Erythroblast (primary cell): ENCODE measurements at regions not wholly inside any gene's neighbourhood (a gene's known extent, or its start where the extent isn't known, plus 50 kb on each side); places are given as distances from the start of the nearest gene placed in this dataset.

Experiments used
- GATA1 ChIP-seq: IDR thresholded peaks from 2 replicates; pipeline ENCODE4 v1.6.1; 2011; ENCODE audit warnings: low read depth, mild to moderate bottlenecking, control low read depth, low read length, moderate library complexity
- POLR2A ChIP-seq: IDR thresholded peaks from 2 replicates; pipeline ENCODE4 v1.6.1; 2011; ENCODE audit warnings: mild to moderate bottlenecking, low read length

DNA sequence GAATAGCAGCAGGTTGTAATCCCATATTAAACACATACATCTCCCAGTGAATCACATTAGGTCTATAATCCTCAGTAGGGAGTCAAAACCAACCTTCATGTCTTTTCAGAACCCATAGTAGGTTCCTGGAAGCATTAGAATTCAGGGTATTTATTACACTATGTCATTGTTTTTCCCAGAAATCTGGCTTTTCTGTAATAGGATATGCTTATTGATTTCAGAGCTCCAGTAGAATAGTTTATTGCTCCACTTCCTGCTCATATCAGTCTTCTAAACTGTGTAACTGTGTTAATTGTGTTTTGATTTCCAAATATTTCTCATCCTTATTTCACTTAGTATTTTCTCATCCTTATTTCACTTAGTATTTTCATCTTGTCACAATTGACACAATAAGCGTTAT lies 268.0 kb downstream of the CCDC59 start:
- TF ChIP-seq POLR2A (no peak), GATA1 (no peak)
